NCI-H460 (cell line): ENCODE measurements at regions not wholly inside any gene's neighbourhood (a gene's known extent, or its start where the extent isn't known, plus 50 kb on each side); places are given as distances from the start of the nearest gene placed in this dataset.
"Not testable (repeated sequence)": the region's sequence is repeated elsewhere in the genome, so short reads cannot be mapped to it uniquely, and the experiment has no call there.

Experiments
- DNase-seq: peaks from one replicate; pipeline ENCODE4 v3.0.0-alpha.2; 2016; ENCODE audit warnings: low read depth; ENCODE audit errors: extremely low read depth

DNA sequence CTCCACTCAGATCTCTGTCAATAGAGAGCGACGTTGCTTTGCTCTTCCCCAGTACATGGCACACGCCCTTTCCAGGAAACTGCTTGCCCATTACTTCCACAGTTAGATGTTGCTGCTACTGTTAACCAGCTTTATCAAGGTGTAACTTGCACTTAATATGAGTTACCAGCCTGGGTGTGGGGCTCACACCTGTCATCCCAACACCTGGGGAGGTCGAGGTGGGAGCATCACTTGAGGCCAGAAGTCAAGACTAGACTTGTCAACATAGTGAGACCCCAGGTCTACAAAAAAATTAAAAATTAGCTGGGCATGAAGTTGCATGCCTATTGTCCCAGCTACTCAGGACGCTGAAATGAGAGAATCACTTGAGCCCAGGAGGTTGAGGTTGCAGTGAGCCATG, 177.1 kb upstream of the B3GAT1 start:
- no peak for DNase-seq

DNA sequence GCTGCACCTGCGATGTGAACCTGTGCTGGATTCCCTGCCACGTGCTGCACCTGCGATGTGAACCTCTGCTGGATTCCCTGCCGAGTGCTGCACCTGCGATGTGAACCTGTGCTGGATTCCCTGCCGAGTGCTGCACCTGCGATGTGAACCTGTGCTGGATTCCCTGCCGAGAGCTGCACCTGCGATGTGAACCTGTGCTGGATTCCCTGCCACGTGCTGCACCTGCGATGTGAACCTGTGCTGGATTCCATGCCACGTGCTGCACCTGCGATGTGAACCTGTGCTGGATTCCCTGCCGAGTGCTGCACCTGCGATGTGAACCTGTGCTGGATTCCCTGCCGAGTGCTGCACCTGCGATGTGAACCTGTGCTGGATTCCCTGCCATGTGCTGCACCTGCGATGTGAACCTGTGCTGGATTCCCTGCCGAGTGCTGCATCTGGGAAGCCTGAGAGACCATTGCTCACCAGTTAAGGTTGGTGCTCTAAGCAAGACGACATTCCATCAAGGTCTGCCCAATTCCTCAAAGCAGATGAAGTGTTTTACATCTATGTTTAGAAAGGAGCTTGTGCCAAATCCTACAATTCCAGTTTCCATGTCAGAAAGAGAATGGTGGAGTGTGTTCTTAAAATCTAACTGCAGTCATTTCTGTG, 176.5 kb upstream of the B3GAT1 start:
- not testable (repeated sequence) for DNase-seq

DNA sequence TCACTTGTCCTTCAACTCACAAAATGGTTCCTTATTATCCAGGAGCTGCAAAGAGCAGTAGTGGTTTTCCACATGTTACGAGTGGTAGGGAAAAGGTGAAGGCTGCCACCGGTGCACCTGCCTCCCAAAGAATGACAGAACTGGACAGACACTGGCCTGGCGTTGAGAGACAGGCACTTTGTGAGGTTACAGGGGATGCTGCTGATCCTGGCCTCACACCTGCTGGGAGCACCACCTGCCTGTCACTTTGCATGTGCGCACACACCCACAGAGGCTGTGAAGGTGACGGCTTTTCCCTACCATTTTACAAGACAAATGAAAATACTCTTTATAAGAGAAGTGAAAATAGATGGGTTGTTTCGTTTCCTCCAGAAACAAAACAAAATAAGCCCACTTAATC, 175.3 kb upstream of the B3GAT1 start:
- DNase-seq, result no peak

DNA sequence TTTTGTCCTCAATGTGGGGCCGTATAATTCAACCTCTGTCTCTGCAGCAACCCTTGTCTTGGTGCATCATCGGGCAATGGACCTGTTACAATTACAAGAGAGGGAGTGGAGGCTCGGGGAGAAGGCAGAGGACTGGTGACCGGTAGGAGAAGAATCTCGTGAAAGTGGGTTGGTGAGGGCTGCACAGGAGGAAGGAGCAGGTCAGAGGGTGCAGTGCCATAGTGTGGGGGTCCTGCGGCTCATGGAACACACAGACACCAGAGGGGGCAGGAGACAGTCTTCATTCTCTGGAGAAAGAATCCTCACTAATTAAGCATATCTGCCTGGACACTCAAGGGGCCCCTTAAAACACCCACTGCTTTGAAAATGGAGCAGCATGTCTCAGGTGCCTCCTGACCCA, 174.7 kb upstream of the B3GAT1 start:
- DNase-seq, result no peak

DNA sequence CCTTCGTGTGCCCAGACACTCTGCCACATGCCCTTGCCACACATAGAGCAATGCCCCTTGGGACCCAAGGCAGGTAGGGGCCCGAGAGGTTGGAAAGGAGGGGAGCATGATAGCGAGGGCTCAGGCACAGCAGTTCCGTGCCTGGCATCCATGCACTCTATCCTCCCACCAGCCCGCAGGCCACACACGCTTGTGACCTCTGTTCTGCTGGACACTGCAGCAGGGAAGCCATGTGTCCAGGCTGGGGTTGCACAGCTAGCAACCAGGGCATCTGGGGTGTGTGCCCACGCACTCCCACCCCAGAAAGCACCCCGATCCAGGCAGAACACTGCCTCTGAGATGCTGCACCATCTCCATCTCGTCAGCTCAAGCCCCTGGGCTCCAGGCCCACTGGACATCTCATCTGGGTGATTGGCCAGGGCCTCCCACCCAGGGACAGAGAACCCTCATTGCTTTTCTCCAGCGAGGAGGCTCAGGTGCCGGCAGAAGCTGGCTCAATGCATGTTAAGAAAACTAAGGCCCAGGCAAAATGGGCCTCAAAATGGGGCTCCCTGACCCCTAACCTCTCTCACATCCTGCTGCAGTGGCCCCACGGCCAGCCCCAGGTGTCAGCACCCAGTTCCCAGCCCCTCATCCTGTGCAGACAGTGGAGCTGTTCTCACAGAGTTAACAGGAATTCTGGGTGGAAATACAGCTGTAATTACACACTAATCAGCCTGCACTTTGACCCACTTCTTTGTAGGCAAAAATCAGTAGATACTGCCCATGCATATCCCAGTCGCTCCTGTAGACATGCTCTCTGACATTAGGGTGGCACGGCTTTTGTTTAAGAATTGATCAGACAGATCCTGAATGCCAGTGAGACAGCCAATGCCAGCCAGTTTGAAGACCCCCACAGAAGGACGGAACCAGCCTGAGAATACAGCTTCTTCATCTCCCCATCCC, 173.9 kb upstream of the B3GAT1 start:
- DNase-seq, result no peak

DNA sequence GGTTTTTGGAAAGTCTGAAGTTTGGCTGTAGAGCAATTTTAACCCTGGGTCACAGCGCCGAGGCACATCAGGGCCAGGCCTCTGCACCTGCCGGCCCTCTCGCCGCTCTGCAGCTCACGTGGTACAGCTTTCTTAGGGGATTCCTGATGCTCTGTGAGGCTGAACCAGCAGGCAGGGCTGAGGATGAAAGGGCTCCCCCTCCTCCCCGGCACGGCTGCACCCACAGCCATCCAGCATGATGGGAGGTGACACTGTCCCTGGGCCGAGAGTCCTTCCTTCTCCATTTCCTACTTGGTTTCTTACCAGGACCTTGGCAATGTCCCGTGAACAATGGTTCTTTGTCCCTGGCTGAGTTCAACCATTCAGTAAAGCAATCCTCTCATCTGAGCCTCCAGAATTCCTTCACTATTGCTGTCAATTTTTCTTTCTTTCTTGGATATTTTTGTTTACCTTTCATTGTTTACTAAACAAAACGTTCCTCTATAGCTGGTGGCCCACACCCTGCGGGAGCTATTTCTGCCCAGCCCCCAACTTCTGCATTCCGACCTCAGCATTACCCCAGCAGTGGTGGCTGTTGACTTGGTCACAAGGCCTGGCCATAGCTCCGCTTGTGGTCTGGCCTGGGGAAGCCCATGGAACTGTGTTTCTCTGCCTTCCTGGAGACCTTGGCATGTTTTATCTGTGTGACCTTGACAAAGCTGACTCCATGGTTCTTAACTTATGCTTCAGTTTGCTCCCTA, 172.8 kb upstream of the B3GAT1 start:
- no peak for DNase-seq

DNA sequence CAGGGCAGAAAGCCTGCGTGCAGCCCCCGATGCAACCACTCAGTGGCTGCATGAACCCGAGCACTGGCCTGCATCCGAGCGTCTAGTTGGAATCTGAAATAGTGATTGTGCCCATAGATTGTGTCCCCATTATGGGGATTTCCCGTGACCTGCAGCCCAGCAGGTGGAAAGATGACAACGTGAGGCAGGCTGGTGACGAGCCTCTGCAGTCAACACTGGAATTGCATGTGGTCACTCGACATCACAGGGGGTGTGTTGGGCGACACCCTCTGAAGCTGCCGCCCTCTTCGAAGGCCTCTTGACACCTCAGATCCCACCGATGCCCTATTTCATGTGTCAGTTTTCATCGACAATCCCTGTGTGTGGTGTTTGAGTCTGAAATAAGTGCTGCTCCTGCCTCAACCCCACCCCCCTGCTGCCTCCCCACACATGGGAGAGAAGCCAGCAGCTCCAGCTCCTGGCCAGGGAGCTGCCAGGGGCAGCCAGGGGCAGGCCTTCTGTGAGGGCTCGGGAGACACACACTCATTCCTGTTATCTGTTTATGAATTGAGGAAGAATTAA, 172.0 kb upstream of the B3GAT1 start:
- DNase-seq, result no peak

DNA sequence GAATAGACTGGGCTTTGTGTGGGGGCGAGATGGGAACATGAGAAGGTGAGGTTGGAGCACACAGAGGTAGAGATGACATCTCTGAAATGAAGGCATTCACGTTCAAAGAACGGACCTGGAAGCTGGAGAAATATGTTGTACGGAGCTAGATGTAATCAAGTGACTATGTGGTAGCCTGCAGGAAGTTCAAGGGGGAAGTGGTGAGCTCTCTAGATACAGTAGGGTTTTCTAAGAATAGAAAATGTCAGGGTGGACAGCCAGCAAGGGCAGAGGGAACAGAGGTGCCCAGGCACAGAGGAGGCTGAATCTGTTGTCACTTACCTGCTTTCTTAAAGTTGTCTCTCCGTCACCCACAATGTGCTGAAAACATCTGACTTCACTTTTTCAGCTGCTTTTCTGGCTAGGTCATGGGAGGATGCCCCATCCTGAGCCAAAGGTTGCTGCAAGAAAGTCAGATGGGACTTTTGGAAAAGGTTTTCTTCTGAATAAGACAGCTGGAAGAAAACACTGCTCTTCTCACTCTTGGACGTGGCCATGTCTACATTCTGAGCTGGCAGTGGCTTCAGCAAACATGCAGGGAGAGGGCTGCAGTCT, 171.5 kb upstream of the B3GAT1 start:
- no peak for DNase-seq

DNA sequence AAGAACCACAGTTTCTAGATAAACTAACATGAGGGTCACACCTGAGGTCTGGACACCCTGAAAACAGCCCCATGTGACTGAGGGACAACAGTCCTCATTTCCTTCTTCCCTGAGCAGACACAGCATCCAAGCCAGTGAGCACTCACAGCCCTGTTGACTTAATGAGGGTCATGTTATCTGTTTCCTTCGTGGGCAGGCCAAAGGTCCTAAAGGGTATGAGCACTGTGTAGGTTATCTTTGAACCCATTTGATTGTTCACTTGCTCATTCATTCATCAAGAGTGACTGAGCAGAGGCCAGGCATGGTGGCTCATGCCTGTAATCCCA, 170.7 kb upstream of the B3GAT1 start:
- DNase-seq, result no peak

DNA sequence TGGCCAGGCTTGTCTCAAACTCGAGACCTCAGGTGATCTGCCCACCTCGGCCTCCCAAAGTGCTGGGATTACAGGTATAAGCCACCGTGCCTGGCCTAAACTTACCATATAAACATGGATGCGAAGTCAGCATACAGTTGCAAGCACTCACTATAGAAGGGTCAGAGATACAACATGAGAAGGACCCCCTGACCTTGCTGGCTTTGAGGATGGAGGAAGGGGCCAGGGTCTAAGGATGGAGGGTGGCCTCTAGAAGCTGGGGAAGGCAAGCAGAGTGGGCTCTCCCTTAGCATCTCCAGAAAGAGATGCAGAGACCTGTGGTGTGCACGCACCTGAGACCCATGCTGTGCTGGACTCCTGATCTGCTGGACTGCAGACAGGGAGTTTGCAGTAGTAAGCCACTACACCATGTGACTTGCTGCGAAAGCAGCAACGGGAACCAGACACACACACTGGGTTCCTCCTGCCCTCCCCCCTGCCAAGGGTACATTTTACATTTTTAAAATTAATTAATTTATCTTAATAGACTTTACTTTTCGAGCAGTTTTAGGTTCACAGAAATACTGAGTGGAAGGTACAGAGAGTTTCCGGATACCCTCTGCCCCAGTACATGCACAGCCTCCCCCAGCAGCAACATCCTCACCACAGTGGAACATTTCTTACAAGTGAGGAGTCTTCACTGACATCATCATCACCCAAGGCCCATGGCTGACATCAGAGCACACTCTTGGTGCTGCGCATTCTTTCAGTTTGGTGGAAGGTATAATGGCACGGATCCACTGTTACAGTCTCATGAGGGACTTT, 170.1 kb upstream of the B3GAT1 start:
- no peak for DNase-seq

DNA sequence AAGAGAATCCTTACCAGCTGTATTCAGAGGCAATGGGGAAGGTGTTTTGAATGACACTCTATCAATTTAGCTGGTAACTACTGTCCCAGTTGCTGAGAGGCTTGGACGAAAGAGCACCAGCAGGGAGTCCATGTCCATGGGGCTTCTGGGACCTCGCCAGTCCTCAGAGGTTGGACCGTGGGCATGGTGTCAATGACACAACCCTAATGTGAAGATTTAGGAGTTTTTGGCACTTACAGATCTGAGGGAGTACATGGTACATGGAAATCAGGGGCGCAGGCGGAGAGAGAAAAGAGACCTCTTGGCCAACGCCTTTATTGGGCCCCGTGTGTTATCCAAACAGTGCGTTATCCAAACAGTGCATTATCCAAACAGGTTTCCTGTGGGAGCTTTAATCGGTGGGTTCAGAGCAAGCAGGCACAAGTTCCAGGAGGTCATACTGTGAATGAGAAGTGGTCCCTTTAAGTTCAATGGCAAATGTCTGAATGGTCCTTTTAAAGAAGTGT, 169.1 kb upstream of the B3GAT1 start:
- no peak for DNase-seq

DNA sequence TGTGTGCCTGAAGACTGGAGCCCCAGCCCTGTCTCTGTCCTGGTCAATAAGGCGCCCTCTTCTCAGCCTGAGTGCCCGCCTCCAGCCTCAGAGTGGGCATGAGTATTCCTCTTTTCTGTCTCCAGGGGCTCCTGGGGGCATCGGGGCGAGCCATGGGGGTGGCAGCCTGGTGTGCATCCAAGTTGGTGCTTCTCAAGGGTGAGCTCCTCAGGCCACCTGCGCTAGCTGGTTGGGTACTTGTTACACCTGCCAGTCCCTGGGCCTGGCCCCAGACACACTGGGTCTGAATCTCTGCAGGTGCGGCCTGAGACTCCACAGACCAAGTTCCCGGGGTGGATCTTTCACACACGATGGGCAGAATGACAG, 168.6 kb upstream of the B3GAT1 start:
- DNase-seq, result no peak

DNA sequence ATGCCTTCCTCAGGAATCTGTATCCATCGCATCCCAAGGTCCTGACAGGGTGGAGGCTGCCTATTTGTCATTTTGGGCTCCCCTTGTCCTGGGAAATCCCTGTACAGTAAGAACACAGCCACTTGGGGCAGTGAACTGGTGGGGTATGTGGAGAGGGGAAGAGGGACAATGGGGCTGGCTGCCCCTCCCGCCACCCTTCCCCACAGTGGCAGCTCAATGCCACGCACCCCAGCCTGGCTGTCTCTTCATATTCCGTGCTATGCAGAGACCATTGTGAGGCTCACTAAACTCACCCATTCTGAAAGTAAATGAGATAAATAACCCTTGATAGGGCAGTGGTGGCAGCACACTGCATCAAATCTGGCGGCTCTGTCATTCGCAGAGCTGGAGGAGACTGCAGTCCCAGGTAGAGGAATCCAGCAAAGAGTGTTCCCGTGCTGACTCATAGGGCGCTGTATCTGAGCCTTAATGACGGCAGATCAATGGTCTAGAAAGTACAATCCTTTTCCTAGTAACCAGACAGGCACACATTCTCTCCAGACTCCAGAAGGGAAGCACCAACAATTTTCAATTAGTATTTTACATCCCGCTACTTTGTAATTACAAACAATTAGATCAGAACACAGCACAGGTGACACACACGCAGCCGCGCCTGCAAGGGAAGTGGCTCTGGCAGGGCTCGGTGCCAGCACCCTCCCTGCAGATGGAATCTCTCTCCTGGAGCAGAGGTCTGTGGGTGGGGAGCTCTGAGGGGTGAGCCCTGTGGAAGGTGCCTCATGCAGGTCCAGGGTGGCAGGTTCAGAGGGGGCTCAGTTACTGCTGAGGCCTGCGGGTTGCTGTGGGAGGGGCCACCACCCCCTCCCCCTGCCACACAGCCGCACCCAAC, 167.9 kb upstream of the B3GAT1 start:
- DNase-seq, result no peak

DNA sequence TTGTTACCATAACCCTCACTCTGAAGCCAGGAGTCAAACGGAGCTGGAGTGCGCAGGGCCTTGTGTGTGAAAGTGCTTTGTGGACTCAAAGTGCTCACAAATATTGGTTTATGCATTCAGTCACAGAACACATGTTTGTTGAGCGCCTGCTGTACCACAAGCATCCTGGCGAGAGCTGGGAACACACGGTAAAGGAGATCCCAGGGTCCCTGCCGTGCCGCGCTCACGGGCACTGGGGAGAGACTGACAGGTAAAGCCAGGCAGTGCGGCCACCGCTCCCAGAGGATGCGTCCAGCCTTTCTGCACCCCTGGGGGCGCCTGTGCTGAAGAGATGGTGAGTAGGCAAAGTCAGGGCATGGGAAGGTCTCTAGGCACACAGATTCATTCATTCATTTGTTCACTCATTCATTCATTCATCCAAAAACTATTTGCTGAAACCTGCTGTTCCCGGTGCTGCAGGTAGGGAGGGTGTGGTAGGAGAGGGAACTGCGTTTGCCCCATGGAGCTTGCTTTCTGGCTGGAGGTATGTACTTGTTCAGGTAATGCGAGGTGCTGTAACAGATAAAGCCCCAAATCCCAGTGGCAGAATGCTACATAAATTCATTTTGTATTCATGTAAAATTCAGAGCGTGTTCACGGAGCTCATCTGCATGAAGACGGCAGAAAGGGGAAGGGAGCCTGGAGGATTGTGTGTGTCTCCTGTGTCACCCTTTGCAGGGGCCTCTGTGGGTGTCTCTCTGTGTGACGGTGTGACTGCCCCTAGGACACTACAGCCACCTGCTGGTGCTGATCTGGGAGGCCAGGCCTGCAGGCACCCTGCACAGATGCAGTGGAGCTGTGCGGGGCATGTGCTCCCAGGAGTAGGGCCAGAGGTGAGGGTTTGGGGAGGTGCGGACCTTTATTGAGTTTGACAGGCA, 167.0 kb upstream of the B3GAT1 start:
- DNase-seq, result no peak

DNA sequence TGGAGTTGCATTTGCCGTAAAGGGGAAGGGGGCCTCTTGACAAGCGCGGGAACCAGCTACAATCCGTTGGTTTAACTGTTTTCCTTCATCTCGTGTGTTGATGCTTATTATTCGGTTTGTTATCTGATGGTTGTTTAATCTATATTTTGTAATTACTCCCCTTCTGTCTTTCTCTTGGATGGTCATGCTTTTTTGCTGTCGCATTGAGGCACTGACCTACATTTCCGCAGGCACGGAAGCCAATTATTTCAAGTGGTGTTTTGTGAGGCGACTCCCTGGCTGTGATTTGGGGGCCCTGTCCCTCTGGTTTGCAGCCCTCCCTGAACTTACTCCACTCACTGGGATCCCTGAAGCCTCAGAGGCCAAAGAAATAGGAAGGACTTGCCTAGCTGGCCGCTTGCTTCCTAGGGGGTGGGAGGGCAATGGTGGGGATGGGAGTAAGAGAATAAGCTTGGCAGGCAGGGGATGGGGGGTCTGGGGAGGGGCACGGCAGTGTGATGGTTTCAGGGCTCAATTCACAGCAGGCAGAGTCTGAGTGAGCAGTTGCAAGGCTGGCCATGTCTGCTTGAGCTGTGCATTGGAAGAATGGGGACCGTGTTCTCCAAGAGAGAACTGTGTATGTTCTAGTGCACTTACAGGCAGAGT, 165.8 kb upstream of the B3GAT1 start:
- DNase-seq, result no peak

DNA sequence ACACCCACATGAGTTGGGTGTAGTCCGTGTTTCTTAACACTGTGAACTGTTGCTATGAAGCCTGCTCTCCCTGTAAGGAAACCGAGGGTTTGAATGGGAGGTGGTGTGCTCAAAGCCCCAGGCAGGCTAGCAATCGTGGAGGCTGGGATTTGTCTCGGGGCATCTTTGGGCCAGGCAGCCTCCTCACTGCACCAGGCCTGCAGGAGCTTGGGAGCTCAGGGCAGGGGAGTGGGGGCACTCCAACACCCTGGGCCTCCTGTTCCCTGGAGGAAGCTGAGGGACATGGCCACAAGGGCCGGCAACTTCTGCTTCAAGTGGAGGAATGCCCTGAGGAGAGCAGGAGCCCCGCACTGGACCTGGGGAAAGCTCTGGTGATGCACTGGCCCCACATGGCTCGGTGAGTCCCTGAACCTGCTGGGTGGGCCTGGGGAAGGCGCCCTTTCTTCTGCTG, 164.7 kb upstream of the B3GAT1 start:
- DNase-seq, result no peak

DNA sequence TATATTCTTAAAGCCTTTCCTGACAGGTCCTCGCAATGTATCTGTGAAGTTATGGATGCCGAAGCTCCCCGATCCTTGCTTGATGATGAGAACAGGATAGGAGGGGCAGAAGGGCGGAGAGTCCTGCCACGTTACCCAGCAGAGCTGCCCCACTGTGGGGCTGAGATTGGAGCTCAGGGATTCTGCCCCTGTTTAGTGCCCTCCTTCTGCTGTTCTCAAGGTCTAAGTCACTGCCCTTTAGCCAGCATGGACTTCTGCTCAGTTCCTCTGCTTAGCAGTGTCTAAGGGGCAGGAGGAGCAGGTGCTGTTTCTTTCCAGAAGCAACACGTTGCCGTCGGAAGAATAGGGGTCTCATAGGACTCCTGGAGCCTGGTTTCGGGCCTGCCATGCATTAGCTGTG, 164.2 kb upstream of the B3GAT1 start:
- DNase-seq, result no peak
